HG02623 (cell line): ENCODE measurements at regions not wholly inside any gene's neighbourhood (a gene's known extent, or its start where the extent isn't known, plus 50 kb on each side); places are given as distances from the start of the nearest gene placed in this dataset.
"Not testable (repeated sequence)": the region's sequence is repeated elsewhere in the genome, so short reads cannot be mapped to it uniquely, and the experiment has no call there.

Experiments used
- ATAC-seq: cut with Tn5 transposase; IDR thresholded peaks from one replicate; pipeline ENCODE4 v1.9.1; 2021; ENCODE audit warnings: moderate library complexity; ENCODE audit not compliant: unreplicated experiment

GRCh38 chrX:38937926-38938325 is 136.7 kb downstream of the MID1IP1 start:
- no peak for ATAC-seq

DNA sequence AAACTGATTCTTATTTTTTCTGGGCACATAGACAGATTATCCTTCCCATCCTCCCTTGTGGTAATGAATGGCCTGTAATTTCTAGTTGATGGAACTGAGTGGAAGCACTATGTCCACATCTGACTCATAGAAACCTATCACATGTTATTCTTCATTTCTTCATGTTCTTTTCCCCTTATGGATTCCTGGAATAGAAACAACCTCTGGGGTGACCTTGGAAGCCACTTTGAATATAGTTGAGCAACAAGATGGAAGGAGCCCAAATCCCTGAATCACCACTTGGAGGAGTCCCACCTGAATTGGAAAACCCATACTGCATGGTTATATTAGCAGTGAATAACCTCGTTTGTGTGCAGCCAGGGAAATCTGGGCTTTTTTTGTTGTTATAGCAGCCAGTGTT is 137.8 kb downstream of the MID1IP1 start:
- no peak for ATAC-seq

- no peak for ATAC-seq
Observed at GRCh38 chrX:38940547-38940946, 139.3 kb downstream of the MID1IP1 start.

- ATAC-seq: no peak
Observed at GRCh38 chrX:38941675-38942074, 140.4 kb downstream of the MID1IP1 start.

GRCh38 chrX:38943120-38943519 is 141.9 kb downstream of the MID1IP1 start:
- no peak for ATAC-seq

GRCh38 chrX:38948046-38948445 is 146.8 kb downstream of the MID1IP1 start:
- no peak for ATAC-seq

GRCh38 chrX:38954520-38954919 is 153.3 kb downstream of the MID1IP1 start:
- no peak for ATAC-seq

DNA sequence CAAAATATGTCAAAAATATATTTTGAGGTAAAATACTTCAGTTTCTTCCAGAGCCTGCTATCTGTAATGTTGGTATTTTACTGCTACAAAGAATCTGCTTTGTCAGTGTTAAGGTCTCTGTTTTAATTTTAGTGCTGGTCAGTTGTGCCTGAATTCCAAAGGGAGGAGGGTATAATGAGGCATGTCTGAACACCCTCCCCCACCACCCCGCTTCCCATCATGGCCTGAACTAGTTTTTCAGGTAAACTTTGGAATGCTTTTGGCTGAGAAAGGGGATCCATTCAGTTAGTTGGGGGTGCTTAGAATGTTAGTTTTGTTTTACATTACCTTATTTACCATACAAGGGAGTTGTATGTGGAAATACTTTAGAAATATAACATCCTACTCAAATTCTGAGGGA is 158.5 kb downstream of the MID1IP1 start:
- ATAC-seq: no peak

- ATAC-seq: no peak
Observed at GRCh38 chrX:38960137-38960536, 158.9 kb downstream of the MID1IP1 start.

DNA sequence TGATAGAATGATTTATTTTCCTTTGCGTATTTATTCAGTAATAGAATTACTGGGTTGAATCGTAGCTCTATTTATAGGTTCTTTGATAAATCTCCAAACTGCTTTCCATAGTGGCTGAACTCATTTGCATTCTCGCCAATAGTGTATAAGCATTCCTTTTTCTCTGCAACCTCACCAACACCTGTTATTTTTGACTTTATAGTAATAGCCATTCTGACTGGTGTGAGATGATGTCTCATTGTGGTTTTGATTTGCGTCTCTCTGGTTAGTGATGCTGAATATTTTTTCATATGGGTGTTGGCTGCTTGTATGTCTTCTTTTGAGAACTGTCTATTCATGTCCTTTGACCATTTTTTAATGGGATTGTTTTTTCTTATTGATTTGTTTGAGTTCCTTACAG is 160.7 kb downstream of the MID1IP1 start:
- no peak for ATAC-seq

- not testable (repeated sequence) for ATAC-seq
Observed at GRCh38 chrX:38963244-38963643, 162.0 kb downstream of the MID1IP1 start.

- no peak for ATAC-seq
Observed at GRCh38 chrX:38965888-38966287, 164.6 kb downstream of the MID1IP1 start.

GRCh38 chrX:38968344-38969216 is 167.3 kb downstream of the MID1IP1 start:
- ATAC-seq: no peak

GRCh38 chrX:38970074-38970473 is 168.8 kb downstream of the MID1IP1 start:
- no peak for ATAC-seq

DNA sequence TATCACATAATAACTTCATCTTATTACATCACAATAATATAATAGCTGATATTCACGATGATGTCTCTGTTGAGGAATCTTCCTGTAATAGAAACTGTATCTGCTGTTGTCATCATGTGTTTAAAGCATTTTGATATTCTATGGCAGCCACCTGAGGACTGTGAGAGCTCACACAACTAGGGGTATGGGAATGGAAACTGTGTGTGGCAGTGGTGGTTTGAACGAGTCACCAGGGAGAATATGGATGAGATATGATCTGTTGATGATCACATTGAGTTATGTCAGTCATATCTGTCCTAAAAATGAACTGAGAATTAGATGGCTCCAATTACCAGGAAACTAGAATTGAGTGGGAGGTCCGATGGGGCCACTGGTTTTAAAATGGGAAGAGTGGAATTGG is 169.6 kb downstream of the MID1IP1 start:
- ATAC-seq: no peak

DNA sequence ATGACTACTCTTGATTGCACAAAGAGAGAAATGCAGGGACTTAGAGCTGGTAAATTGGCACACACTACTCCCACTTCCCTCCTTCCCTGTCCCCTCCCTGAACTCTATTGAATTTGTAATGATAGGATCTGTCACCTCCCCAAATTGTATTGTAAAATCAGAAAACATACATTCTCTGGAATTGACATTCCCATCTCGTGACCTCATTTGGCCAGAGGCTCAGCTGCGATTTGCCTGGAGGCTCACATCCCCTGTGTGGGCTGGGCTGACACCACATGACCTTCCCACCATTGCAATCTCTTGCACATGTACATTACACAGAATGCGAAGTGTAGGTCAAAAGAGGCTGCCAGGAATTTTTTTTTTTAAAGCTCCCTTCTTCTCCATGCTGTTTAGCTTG is 172.1 kb downstream of the MID1IP1 start:
- ATAC-seq: no peak

DNA sequence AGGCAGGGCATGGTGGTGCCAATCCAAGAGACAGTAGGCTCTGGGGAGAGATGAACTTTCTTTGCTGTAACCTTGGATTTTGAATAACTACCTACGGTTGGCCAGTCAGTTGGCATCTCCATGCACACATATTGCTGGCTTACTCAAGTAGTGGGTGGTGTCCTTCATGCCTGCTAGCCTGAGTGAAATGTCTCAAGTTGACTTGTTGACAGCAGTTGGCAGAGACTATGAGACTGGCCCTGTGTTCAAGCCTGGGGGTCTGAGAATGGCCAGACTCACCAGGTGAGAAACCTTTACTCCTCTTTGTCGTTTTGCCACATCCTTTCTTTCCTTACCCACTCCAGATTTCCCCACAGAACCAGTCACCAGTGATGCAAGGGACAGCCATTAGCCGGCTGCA is 173.3 kb downstream of the MID1IP1 start:
- no peak for ATAC-seq

- ATAC-seq: no peak
Observed at GRCh38 chrX:38975368-38975942, 174.2 kb downstream of the MID1IP1 start.

GRCh38 chrX:38982370-38982769 is 181.1 kb downstream of the MID1IP1 start:
- ATAC-seq: no peak

DNA sequence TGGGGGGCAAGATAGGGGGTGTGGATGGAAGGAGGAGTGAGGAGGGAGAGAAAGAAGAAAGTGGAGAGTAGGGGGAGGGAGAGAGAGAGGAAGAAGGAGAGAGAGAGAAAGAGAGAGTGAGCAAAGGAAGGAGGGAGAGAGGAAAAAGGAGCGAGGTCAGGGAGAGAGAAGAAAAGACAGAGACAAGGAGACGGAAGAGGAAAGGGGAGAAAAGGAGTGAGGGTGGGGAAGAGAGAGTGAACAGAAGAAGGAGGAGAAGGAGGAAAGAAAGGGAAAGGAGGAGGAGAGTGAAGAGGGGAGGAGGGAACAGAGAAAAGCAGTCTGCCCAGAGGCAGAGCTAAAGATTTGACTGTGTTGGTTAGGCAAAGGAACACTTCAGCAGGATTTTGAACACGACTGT is 181.6 kb downstream of the MID1IP1 start:
- no peak for ATAC-seq

DNA sequence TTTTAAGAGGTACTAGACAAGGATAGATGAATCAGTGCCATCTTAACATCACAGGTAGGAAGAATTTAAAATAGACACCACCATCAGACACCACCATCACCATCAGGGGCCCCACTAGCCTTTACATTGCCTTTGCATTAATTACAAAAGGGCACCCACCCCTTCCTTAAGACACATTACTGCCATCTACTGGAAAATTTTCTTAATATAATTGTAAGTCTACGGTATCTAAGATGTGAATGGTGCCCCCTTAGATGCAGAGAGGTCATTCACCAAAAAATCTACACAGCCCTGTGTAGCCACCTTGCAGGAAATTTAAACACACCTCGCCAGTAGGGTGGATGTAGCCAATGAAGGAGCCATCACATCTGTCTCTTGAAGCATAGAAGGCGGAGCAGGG is 184.1 kb downstream of the MID1IP1 start:
- ATAC-seq: no peak

GRCh38 chrX:38985945-38986344 is 184.7 kb downstream of the MID1IP1 start:
- ATAC-seq: no peak

- no peak for ATAC-seq
Observed at GRCh38 chrX:38986586-38986985, 185.3 kb downstream of the MID1IP1 start.
